ENCODE measurements at regions not wholly inside any gene's neighbourhood (a gene's known extent, or its start where the extent isn't known, plus 50 kb on each side); places are given as distances from the start of the nearest gene placed in this dataset.

DNA sequence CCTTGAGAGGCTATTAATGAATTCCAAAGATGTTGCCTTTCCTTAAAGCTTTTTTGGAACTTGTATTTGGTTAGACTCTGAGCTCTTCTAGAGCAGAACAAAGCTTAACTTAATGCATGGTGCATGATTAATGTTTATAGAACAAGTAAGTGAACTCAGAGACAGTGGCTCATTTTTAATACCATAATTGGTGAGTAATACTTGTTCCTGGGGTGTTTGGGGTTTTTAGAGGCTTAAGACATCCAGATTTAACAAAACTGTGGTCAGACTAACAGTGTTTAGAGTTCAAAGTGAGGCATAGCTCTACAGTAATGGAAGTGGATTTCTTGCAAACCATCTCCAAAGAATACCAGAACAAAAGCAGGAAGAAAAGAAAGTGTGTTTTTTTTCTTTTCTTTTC, 73.7 kb upstream of the CTSC start:
- TF ChIP-seq, protein P1, sequence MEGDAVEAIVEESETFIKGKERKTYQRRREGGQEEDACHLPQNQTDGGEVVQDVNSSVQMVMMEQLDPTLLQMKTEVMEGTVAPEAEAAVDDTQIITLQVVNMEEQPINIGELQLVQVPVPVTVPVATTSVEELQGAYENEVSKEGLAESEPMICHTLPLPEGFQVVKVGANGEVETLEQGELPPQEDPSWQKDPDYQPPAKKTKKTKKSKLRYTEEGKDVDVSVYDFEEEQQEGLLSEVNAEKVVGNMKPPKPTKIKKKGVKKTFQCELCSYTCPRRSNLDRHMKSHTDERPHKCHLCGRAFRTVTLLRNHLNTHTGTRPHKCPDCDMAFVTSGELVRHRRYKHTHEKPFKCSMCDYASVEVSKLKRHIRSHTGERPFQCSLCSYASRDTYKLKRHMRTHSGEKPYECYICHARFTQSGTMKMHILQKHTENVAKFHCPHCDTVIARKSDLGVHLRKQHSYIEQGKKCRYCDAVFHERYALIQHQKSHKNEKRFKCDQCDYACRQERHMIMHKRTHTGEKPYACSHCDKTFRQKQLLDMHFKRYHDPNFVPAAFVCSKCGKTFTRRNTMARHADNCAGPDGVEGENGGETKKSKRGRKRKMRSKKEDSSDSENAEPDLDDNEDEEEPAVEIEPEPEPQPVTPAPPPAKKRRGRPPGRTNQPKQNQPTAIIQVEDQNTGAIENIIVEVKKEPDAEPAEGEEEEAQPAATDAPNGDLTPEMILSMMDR (IDR thresholded peaks at IDR 0.05), result no peak
- TF ChIP-seq POLR2A (IDR thresholded peaks at IDR 0.05), result no peak
